GM23338 (cell line): ENCODE measurements at regions not wholly inside any gene's neighbourhood (a gene's known extent, or its start where the extent isn't known, plus 50 kb on each side); places are given as distances from the start of the nearest gene placed in this dataset.

Experiments used
- ATAC-seq: fragments of 200-7000 bp; cut with Tn5 transposase; 3 replicates; pipeline ENCODE4 v1.9.1; 2020
- DNase-seq: peaks from one replicate; pipeline ENCODE4 v3.0.0-alpha.2; 2015; ENCODE audit warnings: low spot score
- H2AFZ ChIP-seq: fragments of 200-600 bp; sonication (generic); 2 replicates; pipeline ENCODE4 v1.8.0; 2016; ENCODE audit warnings: antibody characterized with exemption, mild to moderate bottlenecking, moderate library complexity
- H3F3A ChIP-seq: fragments of 200-600 bp; sonication (generic); replicated peaks from 2 replicates; pipeline ENCODE4 v1.8.0; 2017; ENCODE audit warnings: antibody characterized with exemption, mixed run types, low read depth
- H3K27ac ChIP-seq: fragments of 200-600 bp; sonication (generic); 2 replicates; pipeline ENCODE4 v1.6.1; 2016; ENCODE audit warnings: low read depth
- H3K27me3 ChIP-seq: fragments of 200-600 bp; sonication (generic); 2 replicates; pipeline ENCODE4 v1.8.0; 2016; ENCODE audit warnings: mild to moderate bottlenecking, mixed run types, moderate library complexity; ENCODE audit not compliant: insufficient read depth
- H3K36me3 ChIP-seq: fragments of 200-600 bp; sonication (generic); 2 replicates; pipeline ENCODE4 v1.8.0; 2016; ENCODE audit warnings: mild to moderate bottlenecking; ENCODE audit not compliant: insufficient read depth
- H3K4me1 ChIP-seq: fragments of 200-600 bp; sonication (generic); 2 replicates; pipeline ENCODE4 v1.8.0; 2016; ENCODE audit warnings: mild to moderate bottlenecking, moderate library complexity; ENCODE audit not compliant: insufficient read depth
- H3K4me2 ChIP-seq: fragments of 200-600 bp; sonication (generic); 2 replicates; pipeline ENCODE4 v1.7.1; 2017; ENCODE audit warnings: mixed run types
- H3K4me3 ChIP-seq: fragments of 200-600 bp; sonication (generic); 2 replicates; pipeline ENCODE4 v1.6.1; 2016; ENCODE audit warnings: mixed run types
- H3K79me2 ChIP-seq: fragments of 200-600 bp; sonication (generic); replicated peaks from 2 replicates; pipeline ENCODE4 v1.8.0; 2017; ENCODE audit warnings: mild to moderate bottlenecking; ENCODE audit not compliant: insufficient read depth
- H3K9me2 ChIP-seq: fragments of 200-600 bp; sonication (generic); 2 replicates; pipeline ENCODE4 v1.8.0; 2017; ENCODE audit not compliant: insufficient read depth
- H4K20me1 ChIP-seq: fragments of 200-600 bp; sonication (generic); replicated peaks from 2 replicates; pipeline ENCODE4 v1.8.0; 2017; ENCODE audit warnings: mild to moderate bottlenecking; ENCODE audit not compliant: insufficient read depth
- H3K27ac Mint-ChIP-seq: 2 replicates; pipeline ENCODE4 v1.8.0; 2020; ENCODE audit warnings: inconsistent platforms, mild to moderate bottlenecking, moderate library complexity, mixed read lengths
- H3K27me3 Mint-ChIP-seq: 3 replicates; pipeline ENCODE4 v1.8.0; 2022; ENCODE audit warnings: low read depth, mild to moderate bottlenecking, moderate library complexity, mixed read lengths, inconsistent platforms; ENCODE audit not compliant: insufficient read depth, poor library complexity
- H3K36me3 Mint-ChIP-seq: 3 replicates; pipeline ENCODE4 v1.8.0; 2021; ENCODE audit warnings: low read depth, mild to moderate bottlenecking, inconsistent platforms, moderate library complexity, mixed read lengths
- H3K4me1 Mint-ChIP-seq: 3 replicates; pipeline ENCODE4 v1.8.0; 2020; ENCODE audit warnings: mild to moderate bottlenecking, inconsistent platforms, mixed read lengths
- H3K4me3 Mint-ChIP-seq: 3 replicates; pipeline ENCODE4 v1.8.0; 2021; ENCODE audit warnings: moderate library complexity, mild to moderate bottlenecking, inconsistent platforms, mixed read lengths
- H3K9me3 Mint-ChIP-seq: 3 replicates; pipeline ENCODE4 v1.8.0; 2020; ENCODE audit warnings: moderate library complexity, mild to moderate bottlenecking, inconsistent platforms, mixed read lengths
- CREB1 ChIP-seq: fragments of 250-450 bp; sonication (Bioruptor Pico); IDR thresholded peaks from 2 replicates; pipeline ENCODE4 v1.5.0; 2020; ENCODE audit warnings: low read depth, mild to moderate bottlenecking, moderate library complexity
- CTCF ChIP-seq, 2 experiments: fragments of 200-600 bp in 1 of 2; sonication (generic) in 1 of 2; conservative IDR thresholded peaks; 2 replicates each; pipeline versions ENCODE4 v1.5.1 to v1.6.1; 2016 to 2017; ENCODE audit warnings: antibody characterized with exemption in 2 of 2, low read depth in 2 of 2, mild to moderate bottlenecking in 2 of 2, moderate library complexity in 1 of 2
- ETS1 ChIP-seq: IDR thresholded peaks from 2 replicates; pipeline ENCODE4 v1.6.1; 2016; ENCODE audit warnings: antibody characterized with exemption
- EZH2 ChIP-seq: fragments of 200-600 bp; sonication (generic); IDR thresholded peaks from one replicate; pipeline ENCODE4 v1.8.0; 2017; ENCODE audit warnings: antibody characterized with exemption, mild to moderate bottlenecking, low read depth; ENCODE audit not compliant: unreplicated experiment
- EZH2phosphoT487 ChIP-seq: fragments of 200-600 bp; sonication (generic); IDR thresholded peaks from one replicate; pipeline ENCODE4 v1.8.1; 2018; ENCODE audit warnings: antibody characterized with exemption; ENCODE audit not compliant: unreplicated experiment
- JUNB ChIP-seq: IDR thresholded peaks from one replicate; pipeline ENCODE4 v1.6.1; 2016; ENCODE audit warnings: antibody characterized with exemption; ENCODE audit not compliant: unreplicated experiment
- NANOG ChIP-seq: IDR thresholded peaks from 2 replicates; pipeline ENCODE4 v1.6.1; 2016; ENCODE audit warnings: antibody characterized with exemption, borderline replicate concordance
- POLR2AphosphoS5 ChIP-seq: IDR thresholded peaks from 2 replicates; pipeline ENCODE4 v1.6.1; 2016; ENCODE audit warnings: antibody characterized with exemption, low read depth
- REST ChIP-seq: IDR thresholded peaks from one replicate; pipeline ENCODE4 v1.6.1; 2018; ENCODE audit warnings: antibody characterized with exemption; ENCODE audit not compliant: unreplicated experiment
- STAT1 ChIP-seq: IDR thresholded peaks from one replicate; pipeline ENCODE4 v1.6.1; 2016; ENCODE audit warnings: antibody characterized with exemption; ENCODE audit not compliant: unreplicated experiment
- ZNF114 ChIP-seq: fragments of 250-450 bp; sonication (Bioruptor Pico); IDR thresholded peaks from 2 replicates; pipeline ENCODE4 v1.5.0; 2020; ENCODE audit warnings: mild to moderate bottlenecking, moderate library complexity
- ZNF331 ChIP-seq: fragments of 250-450 bp; sonication (Bioruptor Pico); IDR thresholded peaks from 2 replicates; pipeline ENCODE4 v1.5.0; 2020; ENCODE audit warnings: low read depth, mild to moderate bottlenecking, moderate library complexity
- ZNF462 ChIP-seq: fragments of 250-450 bp; sonication (Bioruptor Pico); IDR thresholded peaks from 2 replicates; pipeline ENCODE4 v1.5.0; 2020; ENCODE audit warnings: mild to moderate bottlenecking, moderate library complexity

- Mint-ChIP-seq H3K27ac (no peak overlapping the region), H3K36me3 (peaks cover 20% of the 10 kb centered on the region), H3K4me1 (no peaks in the 10 kb centered on the region), H3K27me3 (peaks cover 9% of the 10 kb centered on the region), H3K9me3 (peaks cover 92% of the 10 kb centered on the region), H3K4me3 (no peak overlapping the region)
- no peak for DNase-seq
- no peak overlapping the region for H3K27ac ChIP-seq
- H2AFZ ChIP-seq = no peak overlapping the region
- no peaks in the 10 kb centered on the region for H4K20me1 ChIP-seq
- H3K27me3 ChIP-seq = no peaks in the 10 kb centered on the region
- H3K4me2 ChIP-seq = no peak overlapping the region
- H3K9me2 ChIP-seq = no peaks in the 10 kb centered on the region
- no peaks in the 10 kb centered on the region for H3K79me2 ChIP-seq
- no peaks in the 10 kb centered on the region for H3F3A ChIP-seq
- ATAC-seq = no peak
- H3K4me1 ChIP-seq = no peaks in the 10 kb centered on the region
- TF ChIP-seq ZNF462 (CRISPR knock-in tag) = no peak
- TF ChIP-seq EZH2 = no peak
- TF ChIP-seq STAT1 = no peak
- TF ChIP-seq POLR2AphosphoS5 = no peak
- TF ChIP-seq ZNF114 (CRISPR knock-in tag) = no peak
- TF ChIP-seq ZNF331 = no peak
- no peak for TF ChIP-seq ETS1
- no peak for TF ChIP-seq NANOG
- TF ChIP-seq EZH2phosphoT487 = no peak
- TF ChIP-seq CREB1 = no peak
- TF ChIP-seq REST = no peak
- TF ChIP-seq JUNB = no peak
- no peak for TF ChIP-seq CTCF (conservative IDR thresholded peaks at IDR 0.05; ENCODE audit: low read depth in 2 of 2)
- no peak overlapping the region for H3K4me3 ChIP-seq
- no peaks in the 10 kb centered on the region for H3K36me3 ChIP-seq
Measured at GRCh38 chr10:131436458-131436857, 124.9 kb upstream of the TCERG1L start.
